RWPE2 (cell line): ENCODE measurements at regions not wholly inside any gene's neighbourhood (a gene's known extent, or its start where the extent isn't known, plus 50 kb on each side); places are given as distances from the start of the nearest gene placed in this dataset.

ENCODE experiments used
- ATAC-seq: fragments of 200-7000 bp; cut with Tn5 transposase; 3 replicates; pipeline ENCODE4 v1.9.1; 2021; ENCODE audit warnings: low read depth
- DNase-seq: peaks from one replicate; pipeline ENCODE4 v3.0.0-alpha.2; 2020; ENCODE audit warnings: low spot score
- H3K27ac ChIP-seq: fragments of 450-650 bp; 2 replicates; pipeline ENCODE4 v1.5.1; 2017; ENCODE audit warnings: mild to moderate bottlenecking; ENCODE audit not compliant: poor library complexity, severe bottlenecking
- H3K27me3 ChIP-seq: fragments of 250-450 bp; sonication (Bioruptor Pico); 2 replicates; pipeline ENCODE4 v1.5.1; 2021; ENCODE audit warnings: mild to moderate bottlenecking, moderate library complexity; ENCODE audit not compliant: insufficient read depth, poor library complexity, severe bottlenecking
- H3K36me3 ChIP-seq: fragments of 250-450 bp; sonication (Bioruptor Pico); 2 replicates; pipeline ENCODE4 v1.5.1; 2020; ENCODE audit warnings: low read depth, mild to moderate bottlenecking, moderate library complexity
- H3K4me1 ChIP-seq: fragments of 250-450 bp; sonication (Bioruptor Pico); 2 replicates; pipeline ENCODE4 v1.5.1; 2021; ENCODE audit warnings: mild to moderate bottlenecking, moderate library complexity; ENCODE audit not compliant: insufficient read depth, poor library complexity, severe bottlenecking
- H3K4me3 ChIP-seq: fragments of 250-450 bp; sonication (Bioruptor Pico); 2 replicates; pipeline ENCODE4 v1.5.1; 2021; ENCODE audit warnings: mild to moderate bottlenecking, moderate library complexity; ENCODE audit not compliant: severe bottlenecking
- H3K9me3 ChIP-seq: fragments of 250-450 bp; sonication (Bioruptor Pico); 2 replicates; pipeline ENCODE4 v1.5.1; 2021; ENCODE audit warnings: mild to moderate bottlenecking, moderate library complexity; ENCODE audit not compliant: severe bottlenecking
- TF ChIP-seq, protein P1 (sequence below): fragments of 450-650 bp; IDR thresholded peaks from one replicate; pipeline ENCODE4 v1.5.1; 2017; ENCODE audit warnings: mild to moderate bottlenecking, moderate library complexity; ENCODE audit not compliant: poor library complexity, severe bottlenecking

DNA sequence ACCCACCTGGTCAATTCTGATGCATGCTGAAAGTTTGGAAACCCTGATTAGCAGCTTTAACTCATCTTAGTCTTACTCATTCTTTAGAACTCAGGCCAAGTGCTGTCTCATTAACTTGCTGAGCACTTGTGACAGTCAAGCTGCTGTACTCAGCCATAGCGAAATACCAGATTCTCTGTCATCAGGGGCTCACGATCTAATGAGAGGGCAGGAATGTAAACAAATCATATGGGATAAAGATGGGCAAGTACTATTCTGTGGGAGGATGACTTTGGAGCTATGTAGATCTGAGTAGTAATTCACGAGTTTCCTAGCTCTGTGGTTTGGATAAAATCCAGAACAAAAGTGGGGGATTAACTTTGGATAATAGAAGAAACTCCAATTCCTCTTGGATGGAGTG lies 376.6 kb downstream of the HRH4 start:
- TF ChIP-seq, protein P1, sequence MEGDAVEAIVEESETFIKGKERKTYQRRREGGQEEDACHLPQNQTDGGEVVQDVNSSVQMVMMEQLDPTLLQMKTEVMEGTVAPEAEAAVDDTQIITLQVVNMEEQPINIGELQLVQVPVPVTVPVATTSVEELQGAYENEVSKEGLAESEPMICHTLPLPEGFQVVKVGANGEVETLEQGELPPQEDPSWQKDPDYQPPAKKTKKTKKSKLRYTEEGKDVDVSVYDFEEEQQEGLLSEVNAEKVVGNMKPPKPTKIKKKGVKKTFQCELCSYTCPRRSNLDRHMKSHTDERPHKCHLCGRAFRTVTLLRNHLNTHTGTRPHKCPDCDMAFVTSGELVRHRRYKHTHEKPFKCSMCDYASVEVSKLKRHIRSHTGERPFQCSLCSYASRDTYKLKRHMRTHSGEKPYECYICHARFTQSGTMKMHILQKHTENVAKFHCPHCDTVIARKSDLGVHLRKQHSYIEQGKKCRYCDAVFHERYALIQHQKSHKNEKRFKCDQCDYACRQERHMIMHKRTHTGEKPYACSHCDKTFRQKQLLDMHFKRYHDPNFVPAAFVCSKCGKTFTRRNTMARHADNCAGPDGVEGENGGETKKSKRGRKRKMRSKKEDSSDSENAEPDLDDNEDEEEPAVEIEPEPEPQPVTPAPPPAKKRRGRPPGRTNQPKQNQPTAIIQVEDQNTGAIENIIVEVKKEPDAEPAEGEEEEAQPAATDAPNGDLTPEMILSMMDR = no peak
- Histone ChIP-seq H3K4me1 (no peaks in the 10 kb centered on the region), H3K9me3 (no peaks in the 10 kb centered on the region), H3K4me3 (no peak overlapping the region), H3K36me3 (no peaks in the 10 kb centered on the region), H3K27me3 (no peaks in the 10 kb centered on the region), H3K27ac (no peak overlapping the region)
- no peak for DNase-seq
- no peak for ATAC-seq

DNA sequence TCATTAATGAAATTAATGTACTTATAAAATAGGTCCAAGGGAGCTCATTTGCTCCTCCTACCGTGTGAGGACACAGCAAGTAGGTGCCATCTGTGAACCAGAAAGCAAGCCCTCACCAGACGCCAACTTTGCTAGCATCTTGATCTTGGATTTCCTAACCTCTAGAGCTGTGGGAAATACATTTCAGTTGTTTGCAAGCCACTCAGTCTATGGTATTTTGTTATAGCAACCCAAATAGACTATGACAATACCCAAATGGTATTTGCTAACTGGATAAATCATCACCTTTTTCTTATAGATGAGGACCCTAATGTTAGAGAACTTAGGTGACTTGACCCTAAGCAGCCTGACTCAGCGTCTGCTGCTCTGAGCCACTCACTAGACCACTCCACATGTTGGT lies 379.6 kb downstream of the HRH4 start:
- no peaks in the 10 kb centered on the region for H3K9me3 ChIP-seq
- TF ChIP-seq, protein P1 = no peak
- H3K27ac ChIP-seq = no peak overlapping the region
- H3K4me1 ChIP-seq = no peaks in the 10 kb centered on the region
- no peaks in the 10 kb centered on the region for H3K27me3 ChIP-seq
- H3K4me3 ChIP-seq = no peak overlapping the region
- no peak for DNase-seq
- no peak for ATAC-seq
- H3K36me3 ChIP-seq = no peaks in the 10 kb centered on the region

DNA sequence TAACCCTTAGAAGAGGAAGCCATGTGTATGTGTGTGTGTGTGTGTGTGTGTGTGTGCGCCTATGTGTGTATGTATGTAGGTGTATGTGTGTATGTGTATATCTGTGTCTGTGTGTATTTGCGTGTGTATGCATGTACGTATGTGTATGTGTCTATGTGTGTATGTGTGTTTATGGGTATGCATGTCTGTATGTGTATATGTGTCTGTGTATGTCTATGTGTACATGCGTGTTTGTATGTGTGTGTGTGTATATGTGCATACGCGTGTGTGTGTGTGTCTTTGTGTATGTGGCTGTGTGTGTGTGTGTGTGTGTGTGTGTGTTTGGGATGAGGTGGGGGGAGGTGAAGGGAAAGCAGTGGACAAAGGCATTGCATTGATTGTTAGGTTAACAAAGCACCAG lies 380.2 kb downstream of the HRH4 start:
- no peak overlapping the region for H3K4me3 ChIP-seq
- H3K9me3 ChIP-seq = no peaks in the 10 kb centered on the region
- H3K4me1 ChIP-seq = no peaks in the 10 kb centered on the region
- H3K27ac ChIP-seq = no peak overlapping the region
- ATAC-seq = no peak
- H3K36me3 ChIP-seq = no peaks in the 10 kb centered on the region
- no peaks in the 10 kb centered on the region for H3K27me3 ChIP-seq
- TF ChIP-seq, protein P1 = no peak
- DNase-seq = no peak

DNA sequence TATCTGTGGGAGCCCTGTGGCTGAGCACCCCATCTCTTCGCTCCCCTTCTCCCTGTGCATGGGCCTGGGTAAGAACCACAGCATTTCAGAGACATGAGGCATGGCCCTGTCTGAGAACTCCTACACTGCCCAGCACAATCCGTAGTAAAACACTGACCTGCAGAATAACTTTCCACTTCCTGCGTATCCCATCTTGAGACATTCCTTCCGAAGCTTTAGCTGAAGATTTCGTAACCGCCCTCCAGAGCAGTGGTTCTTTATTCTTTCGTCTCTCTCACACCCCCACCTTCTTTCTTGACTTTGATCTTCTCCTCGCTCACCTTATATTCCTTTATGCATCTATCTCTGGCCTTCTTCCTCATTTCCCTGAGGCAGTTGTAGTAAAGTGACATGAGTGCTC lies 381.1 kb downstream of the HRH4 start:
- no peak overlapping the region for H3K4me3 ChIP-seq
- no peak overlapping the region for H3K27ac ChIP-seq
- TF ChIP-seq, protein P1 = no peak
- H3K36me3 ChIP-seq = no peaks in the 10 kb centered on the region
- H3K4me1 ChIP-seq = no peaks in the 10 kb centered on the region
- DNase-seq (no peak), ATAC-seq (no peak)
- H3K9me3 ChIP-seq = no peaks in the 10 kb centered on the region
- no peaks in the 10 kb centered on the region for H3K27me3 ChIP-seq

DNA sequence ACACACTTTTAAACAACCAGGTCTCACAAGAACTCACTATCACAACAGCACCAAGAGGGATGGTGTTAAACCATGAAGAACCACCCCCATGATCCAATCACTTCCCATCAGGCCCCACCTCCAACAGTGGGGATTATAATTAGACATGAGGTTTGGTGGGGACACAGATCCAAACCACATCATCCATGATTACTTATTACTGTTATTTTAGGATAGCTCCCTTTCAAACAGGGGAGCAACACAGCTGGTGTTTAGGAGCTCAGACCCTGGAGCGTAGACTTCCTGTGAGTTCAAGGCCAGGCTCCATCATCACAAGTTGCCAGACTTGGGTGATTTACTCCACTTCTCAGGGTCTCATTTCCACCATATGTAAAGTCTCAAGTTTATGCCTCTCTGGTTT lies 382.7 kb downstream of the HRH4 start:
- ATAC-seq (no peak), DNase-seq (no peak)
- TF ChIP-seq, protein P1 = no peak
- no peaks in the 10 kb centered on the region for H3K4me1 ChIP-seq
- H3K9me3 ChIP-seq = no peaks in the 10 kb centered on the region
- H3K36me3 ChIP-seq = no peaks in the 10 kb centered on the region
- no peaks in the 10 kb centered on the region for H3K27me3 ChIP-seq
- H3K27ac ChIP-seq = no peak overlapping the region
- no peak overlapping the region for H3K4me3 ChIP-seq
